Naive thymus-derived CD4-positive, alpha-beta T cell (primary cell): ENCODE measurements at regions not wholly inside any gene's neighbourhood (a gene's known extent, or its start where the extent isn't known, plus 50 kb on each side); places are given as distances from the start of the nearest gene placed in this dataset.

Experiments
- ATAC-seq: fragments of 150-1000 bp; cut with Tn5 transposase; 2 replicates; pipeline ENCODE4 v1.10.0; 2021; ENCODE audit warnings: mild to moderate bottlenecking, moderate library complexity
- CTCF ChIA-PET: fragments of 350-600 bp; sonication (Branson Sonifier 250); formaldehyde crosslinking; loops from one replicate; lab custom pipeline; 2021; ENCODE audit warnings: antibody characterized with exemption; lab: Charles Lee
- POLR2A ChIA-PET: fragments of 350-600 bp; sonication (Branson Sonifier 250); formaldehyde crosslinking; loops from one replicate; lab custom pipeline; 2021; ENCODE audit warnings: antibody characterized with exemption, inconsistent platforms; lab: Charles Lee
- DNase-seq, 9 donors: peaks; one replicate each; pipeline versions ENCODE4 v3.0.0 to v3.0.0-alpha.2; 2020 to 2022; ENCODE audit warnings: mixed read lengths in 1 of 9
- H3K27ac ChIP-seq: one replicate; pipeline ENCODE4 v1.7.0; 2013; ENCODE audit warnings: mild to moderate bottlenecking, low read depth, low read length, moderate library complexity
- H3K27me3 ChIP-seq, 2 donors: one replicate each; pipeline ENCODE4 v1.7.0; 2013; ENCODE audit warnings: low read length in 2 of 2, mild to moderate bottlenecking in 2 of 2, moderate library complexity in 2 of 2; ENCODE audit not compliant: control insufficient read depth in 2 of 2, insufficient read depth in 2 of 2
- H3K36me3 ChIP-seq, 3 experiments: 1 replicate in 2 of 3; 2 replicates in 1 of 3; pipeline ENCODE4 v1.7.0; 2013; ENCODE audit warnings: low read length in 3 of 3, mild to moderate bottlenecking in 3 of 3, moderate library complexity in 1 of 3; ENCODE audit not compliant: insufficient read depth in 3 of 3, control insufficient read depth in 2 of 3
- H3K4me1 ChIP-seq, 2 donors: one replicate each; pipeline ENCODE4 v1.7.0; 2013; ENCODE audit warnings: low read length in 2 of 2, mild to moderate bottlenecking in 2 of 2, moderate library complexity in 1 of 2; ENCODE audit not compliant: control insufficient read depth in 2 of 2, insufficient read depth in 2 of 2
- H3K4me3 ChIP-seq: 2 replicates; pipeline ENCODE4 v1.7.0; 2013; ENCODE audit warnings: mild to moderate bottlenecking, low read length
- H3K9me3 ChIP-seq, 3 experiments: 1 replicate in 2 of 3; 2 replicates in 1 of 3; pipeline ENCODE4 v1.7.0; 2013; ENCODE audit warnings: low read length in 3 of 3; ENCODE audit not compliant: control insufficient read depth in 2 of 3
- H3K27ac Mint-ChIP-seq, 9 donors: one replicate each; pipeline ENCODE4 v1.8.0; 2020 to 2022; ENCODE audit warnings: mixed read lengths in 9 of 9, mild to moderate bottlenecking in 8 of 9, moderate library complexity in 5 of 9, inconsistent platforms in 2 of 9
- H3K27me3 Mint-ChIP-seq, 5 donors: one replicate each; pipeline ENCODE4 v1.8.0; 2021 to 2022; ENCODE audit warnings: mixed read lengths in 5 of 5, mild to moderate bottlenecking in 1 of 5
- H3K36me3 Mint-ChIP-seq, 5 donors: one replicate each; pipeline ENCODE4 v1.8.0; 2020 to 2022; ENCODE audit warnings: mixed read lengths in 5 of 5, mild to moderate bottlenecking in 3 of 5, inconsistent platforms in 1 of 5
- H3K4me1 Mint-ChIP-seq, 7 donors: one replicate each; pipeline ENCODE4 v1.8.0; 2020 to 2022; ENCODE audit warnings: mixed read lengths in 7 of 7, mild to moderate bottlenecking in 3 of 7, inconsistent platforms in 1 of 7
- H3K4me3 Mint-ChIP-seq, 10 donors: one replicate each; pipeline ENCODE4 v1.8.0; 2020 to 2022; ENCODE audit warnings: mild to moderate bottlenecking in 10 of 10, mixed read lengths in 10 of 10, moderate library complexity in 6 of 10, inconsistent platforms in 2 of 10
- H3K9me3 Mint-ChIP-seq, 11 donors: one replicate each; pipeline ENCODE4 v1.8.0; 2020 to 2022; ENCODE audit warnings: mixed read lengths in 11 of 11, mild to moderate bottlenecking in 4 of 11, inconsistent platforms in 1 of 11, moderate library complexity in 1 of 11
- intact Hi-C, 2 donors: fragments of 100-400 bp; cut with micrococcal nuclease; formaldehyde crosslinking; loops; one replicate each; pipeline ENCODE4 v1.15.1; 2023

DNA sequence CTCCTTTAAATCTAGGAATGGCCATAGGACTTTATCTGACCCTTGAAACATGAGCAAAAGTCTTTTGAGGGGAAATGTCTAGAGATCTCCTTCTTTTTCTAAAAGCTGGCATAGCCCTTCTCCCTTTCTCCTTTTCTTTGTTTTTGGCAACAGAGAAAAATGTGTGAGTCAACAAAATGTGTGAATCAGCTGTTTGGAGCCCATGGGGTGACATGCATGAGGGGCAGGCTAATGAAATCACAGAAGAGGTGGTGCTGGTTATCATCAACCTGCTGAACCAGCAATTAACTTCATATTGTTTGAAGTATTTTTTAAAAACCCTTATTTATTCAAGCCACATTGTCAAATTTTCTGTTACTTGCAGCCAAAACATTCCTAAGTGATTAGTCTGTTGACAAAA is 132.3 kb downstream of the CCDC59 start:
- ATAC-seq (no peak), DNase-seq (no peak)
- H3K9me3 ChIP-seq, result no peaks in the 10 kb centered on the region
- peaks cover 0 to 10% (median 3%) of the 10 kb centered on the region in 11 donors for H3K9me3 Mint-ChIP-seq
- peaks cover 0 to 5% (median 0%) of the 10 kb centered on the region in 5 donors for H3K27me3 Mint-ChIP-seq
- H3K27ac Mint-ChIP-seq, result no peak overlapping the region
- no peaks in the 10 kb centered on the region for H3K36me3 ChIP-seq
- ChIA-PET CTCF (no interaction called here), POLR2A (no interaction called here)
- intact Hi-C loops, result no loop called here
- no peaks in the 10 kb centered on the region for H3K27me3 ChIP-seq
- no peaks in the 10 kb centered on the region for H3K4me1 ChIP-seq
- no peaks in the 10 kb centered on the region for H3K4me1 Mint-ChIP-seq
- no peak overlapping the region for H3K4me3 Mint-ChIP-seq
- H3K27ac ChIP-seq, result no peak overlapping the region
- H3K4me3 ChIP-seq, result no peak overlapping the region
- no peaks in the 10 kb centered on the region for H3K36me3 Mint-ChIP-seq

DNA sequence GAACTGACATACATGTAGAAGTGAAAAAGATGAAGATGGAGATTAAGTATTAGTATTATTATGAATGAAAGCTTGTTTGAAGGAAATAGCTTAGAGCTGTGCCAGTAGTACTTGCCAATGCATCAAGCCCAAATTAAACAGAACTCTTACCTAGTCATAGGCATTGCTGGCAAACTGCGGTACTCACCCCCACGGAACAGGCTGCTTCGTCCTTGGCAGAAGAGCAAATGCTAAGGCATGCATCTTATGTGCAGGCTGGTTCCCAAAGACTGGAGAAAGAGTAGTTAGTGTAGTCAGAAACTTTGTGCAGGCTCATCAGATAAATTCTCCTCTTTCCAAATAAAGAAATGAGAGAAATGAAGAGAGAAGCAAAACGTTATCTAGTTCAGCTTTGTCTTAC is 134.8 kb downstream of the CCDC59 start:
- no peak overlapping the region for H3K4me3 Mint-ChIP-seq
- DNase-seq (no peak), ATAC-seq (no peak)
- H3K36me3 Mint-ChIP-seq, result no peaks in the 10 kb centered on the region
- H3K4me1 Mint-ChIP-seq, result no peaks in the 10 kb centered on the region
- H3K4me3 ChIP-seq, result no peak overlapping the region
- no peaks in the 10 kb centered on the region for H3K4me1 ChIP-seq
- ChIA-PET CTCF (no interaction called here), POLR2A (no interaction called here)
- intact Hi-C loops, result no loop called here
- no peak overlapping the region for H3K27ac Mint-ChIP-seq
- no peaks in the 10 kb centered on the region for H3K27me3 ChIP-seq
- no peak overlapping the region for H3K27ac ChIP-seq
- no peaks in the 10 kb centered on the region for H3K9me3 ChIP-seq
- no peaks in the 10 kb centered on the region for H3K36me3 ChIP-seq
- H3K27me3 Mint-ChIP-seq, result peaks cover 0 to 5% (median 0%) of the 10 kb centered on the region in 5 donors
- peaks cover 0 to 10% (median 3%) of the 10 kb centered on the region in 11 donors for H3K9me3 Mint-ChIP-seq

DNA sequence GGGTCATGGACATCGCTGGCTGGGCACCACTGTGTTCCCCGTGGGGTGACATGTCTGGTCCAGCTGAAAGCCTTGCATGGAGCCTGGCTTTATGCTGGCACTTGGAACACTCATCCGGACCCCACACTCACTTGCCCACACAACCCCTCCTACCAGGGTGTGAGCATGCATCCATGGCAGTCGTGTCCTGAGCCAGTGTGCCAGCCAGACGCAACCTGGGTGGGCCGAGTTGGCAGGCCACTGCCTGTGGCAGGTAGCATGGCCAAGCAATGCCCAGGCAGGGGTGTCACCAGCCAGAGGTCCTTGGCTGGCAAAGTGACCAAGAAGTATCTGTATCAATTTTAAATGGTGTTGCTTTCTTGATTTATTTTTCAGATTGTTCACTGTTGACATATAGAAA is 141.7 kb downstream of the CCDC59 start:
- Histone ChIP-seq H3K9me3 (no peaks in the 10 kb centered on the region), H3K4me1 (no peaks in the 10 kb centered on the region), H3K27ac (no peak overlapping the region), H3K36me3 (no peaks in the 10 kb centered on the region), H3K4me3 (no peak overlapping the region), H3K27me3 (no peaks in the 10 kb centered on the region)
- ATAC-seq, result no peak
- peaks cover 0 to 3% (median 0%) of the 10 kb centered on the region in 5 donors for H3K36me3 Mint-ChIP-seq
- no peaks in the 10 kb centered on the region for H3K27me3 Mint-ChIP-seq
- H3K4me3 Mint-ChIP-seq, result no peak overlapping the region
- no peak for DNase-seq
- H3K9me3 Mint-ChIP-seq, result peaks cover 0 to 22% (median 4%) of the 10 kb centered on the region in 11 donors
- H3K4me1 Mint-ChIP-seq, result no peaks in the 10 kb centered on the region
- POLR2A ChIA-PET, result no interaction called here
- H3K27ac Mint-ChIP-seq, result no peak overlapping the region
- CTCF ChIA-PET, result no interaction called here
- intact Hi-C loops, result no loop called here

DNA sequence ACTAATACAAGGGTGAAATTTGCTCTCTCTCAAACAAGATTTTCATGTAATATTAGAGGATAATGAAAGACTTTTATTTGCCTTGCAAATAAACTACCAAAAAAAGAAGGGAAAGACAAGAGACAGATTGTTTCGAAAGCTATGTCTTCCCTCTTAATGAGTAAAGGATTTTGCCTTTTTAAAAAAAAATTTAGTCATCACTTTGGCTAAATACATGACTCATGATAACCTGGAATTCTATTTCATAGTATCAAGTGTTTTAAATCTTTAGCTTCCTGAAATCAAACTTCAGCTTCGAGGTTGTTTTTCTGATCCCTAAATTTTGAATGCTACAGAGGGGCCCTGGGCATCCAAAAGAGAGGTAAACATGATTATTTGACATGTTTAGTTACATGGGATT is 144.4 kb downstream of the CCDC59 start:
- H3K27ac Mint-ChIP-seq, result no peak overlapping the region
- no peak overlapping the region for H3K4me3 Mint-ChIP-seq
- POLR2A ChIA-PET, result no interaction called here
- H3K27me3 Mint-ChIP-seq, result no peaks in the 10 kb centered on the region
- Histone ChIP-seq H3K4me3 (no peak overlapping the region), H3K36me3 (no peaks in the 10 kb centered on the region), H3K27me3 (no peaks in the 10 kb centered on the region), H3K4me1 (no peaks in the 10 kb centered on the region), H3K27ac (no peak overlapping the region), H3K9me3 (no peaks in the 10 kb centered on the region)
- intact Hi-C loops, result no loop called here
- H3K36me3 Mint-ChIP-seq, result peaks cover 0 to 6% (median 0%) of the 10 kb centered on the region in 5 donors
- peaks cover 5 to 38% (median 10%) of the 10 kb centered on the region in 11 donors for H3K9me3 Mint-ChIP-seq
- no peaks in the 10 kb centered on the region for H3K4me1 Mint-ChIP-seq
- CTCF ChIA-PET, result no interaction called here
- ATAC-seq (no peak), DNase-seq (no peak)

DNA sequence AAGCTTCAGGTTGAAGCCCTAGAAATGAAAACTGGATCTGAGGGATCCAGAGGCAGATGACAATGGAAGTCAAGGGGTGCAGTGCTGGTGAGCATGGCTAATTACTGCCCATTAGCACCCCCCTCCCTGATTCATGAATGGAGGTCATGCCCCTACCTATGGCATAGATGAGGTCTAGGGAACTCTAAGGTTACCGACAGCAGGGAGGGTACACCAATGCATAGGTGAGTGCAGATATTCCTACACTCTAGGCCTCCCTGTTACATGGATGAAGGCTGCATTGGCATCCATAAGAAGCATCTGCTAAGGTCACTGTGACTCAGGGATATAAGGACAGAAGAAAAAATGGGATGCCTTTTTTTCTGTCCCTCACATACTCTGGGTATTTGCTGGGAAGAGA is 147.3 kb downstream of the CCDC59 start:
- H3K27me3 Mint-ChIP-seq, result no peaks in the 10 kb centered on the region
- intact Hi-C loops, result no loop called here
- H3K4me1 ChIP-seq, result no peaks in the 10 kb centered on the region

DNA sequence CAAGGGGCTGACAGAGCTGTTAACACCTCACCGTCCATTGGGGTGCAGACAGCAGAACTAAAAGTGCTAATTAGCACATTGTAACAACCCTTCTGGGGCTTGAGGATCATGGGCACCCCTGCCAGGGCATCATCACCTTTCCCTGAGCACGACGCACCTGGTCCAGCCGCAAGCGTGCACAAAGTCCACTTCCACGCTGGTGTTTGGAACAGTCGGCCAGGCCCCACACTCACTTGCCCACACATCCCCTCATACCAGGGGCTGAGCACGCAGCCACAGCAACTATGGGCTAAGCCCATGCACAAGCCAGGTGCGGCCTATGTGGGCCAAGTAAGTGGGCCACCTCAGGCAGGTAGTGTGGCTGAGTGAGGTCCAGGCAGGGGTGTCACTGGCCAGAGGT is 148.7 kb downstream of the CCDC59 start:
- H3K36me3 Mint-ChIP-seq, result peaks cover 0 to 6% (median 0%) of the 10 kb centered on the region in 5 donors
- Histone ChIP-seq H3K36me3 (no peaks in the 10 kb centered on the region), H3K27ac (no peak overlapping the region), H3K4me3 (no peak overlapping the region), H3K9me3 (no peaks in the 10 kb centered on the region), H3K27me3 (no peaks in the 10 kb centered on the region), H3K4me1 (no peaks in the 10 kb centered on the region)
- H3K4me3 Mint-ChIP-seq, result no peak overlapping the region
- no peaks in the 10 kb centered on the region for H3K27me3 Mint-ChIP-seq
- ATAC-seq (no peak), DNase-seq (no peak)
- H3K4me1 Mint-ChIP-seq, result no peaks in the 10 kb centered on the region
- CTCF ChIA-PET, result no interaction called here
- POLR2A ChIA-PET, result no interaction called here
- H3K27ac Mint-ChIP-seq, result no peak overlapping the region
- H3K9me3 Mint-ChIP-seq, result peaks cover 3 to 34% (median 10%) of the 10 kb centered on the region in 11 donors
- intact Hi-C loops, result no loop called here

More for the DNA sequence above, 147.3 kb downstream of the CCDC59 start:
- DNase-seq (no peak), ATAC-seq (no peak)
- Mint-ChIP-seq H3K36me3 (peaks cover 0 to 6% (median 0%) of the 10 kb centered on the region in 5 donors), H3K4me3 (no peak overlapping the region), H3K27ac (no peak overlapping the region), H3K4me1 (no peaks in the 10 kb centered on the region), H3K9me3 (peaks cover 5 to 45% (median 12%) of the 10 kb centered on the region in 11 donors)
- Histone ChIP-seq H3K27ac (no peak overlapping the region), H3K9me3 (no peaks in the 10 kb centered on the region), H3K36me3 (no peaks in the 10 kb centered on the region), H3K4me3 (no peak overlapping the region), H3K27me3 (no peaks in the 10 kb centered on the region)
- CTCF ChIA-PET, result no interaction called here
- POLR2A ChIA-PET, result no interaction called here

DNA sequence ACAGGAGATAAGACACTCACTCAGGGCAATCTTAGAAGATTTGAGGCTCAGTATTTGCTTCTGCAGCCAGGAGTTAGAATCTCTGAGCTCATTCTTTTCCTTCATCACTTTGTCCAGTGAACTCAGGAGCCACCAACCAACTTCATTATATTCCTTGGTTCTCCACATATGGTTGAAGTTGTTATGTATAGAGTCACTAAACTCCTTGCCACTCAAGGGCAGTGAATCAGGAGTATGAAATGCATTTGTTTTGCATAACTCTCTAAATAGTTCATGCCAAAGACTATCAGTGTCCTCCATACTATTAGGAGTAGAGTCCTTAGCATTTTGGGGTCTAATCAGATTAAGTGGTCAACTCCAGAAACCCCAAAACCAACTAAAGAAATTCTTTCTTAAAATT is 150.6 kb downstream of the CCDC59 start:
- peaks cover 0 to 6% (median 0%) of the 10 kb centered on the region in 5 donors for H3K36me3 Mint-ChIP-seq
- no peak overlapping the region for H3K27ac ChIP-seq
- H3K9me3 Mint-ChIP-seq, result peaks cover 6 to 33% (median 10%) of the 10 kb centered on the region in 11 donors
- no peak overlapping the region for H3K4me3 ChIP-seq
- no peaks in the 10 kb centered on the region for H3K4me1 Mint-ChIP-seq
- CTCF ChIA-PET, result no interaction called here
- H3K4me3 Mint-ChIP-seq, result no peak overlapping the region
- H3K27ac Mint-ChIP-seq, result no peak overlapping the region
- no peaks in the 10 kb centered on the region for H3K36me3 ChIP-seq
- no peaks in the 10 kb centered on the region for H3K9me3 ChIP-seq
- intact Hi-C loops, result no loop called here
- DNase-seq (no peak), ATAC-seq (no peak)
- no peaks in the 10 kb centered on the region for H3K27me3 Mint-ChIP-seq
- POLR2A ChIA-PET, result no interaction called here
- no peaks in the 10 kb centered on the region for H3K27me3 ChIP-seq
- no peaks in the 10 kb centered on the region for H3K4me1 ChIP-seq
